ENCODE measurements at regions not wholly inside any gene's neighbourhood (a gene's known extent, or its start where the extent isn't known, plus 50 kb on each side); places are given as distances from the start of the nearest gene placed in this dataset.

GRCh38 chr2:165017966-165018596 lies 62.8 kb upstream of the SLC38A11 start:
- ATAC-seq (no peak), DNase-seq (no peak)
- TF ChIP-seq CTCF (IDR thresholded peaks at IDR 0.05), result no peak
- H3K4me1 ChIP-seq, result peaks cover 0 to 10% (median 0%) of the 10 kb centered on the region in 9 donors
- H3K27me3 ChIP-seq, result no peaks in the 10 kb centered on the region
- no peaks in the 10 kb centered on the region for H3K9me3 ChIP-seq
- no peak overlapping the region for H3K4me3 ChIP-seq
- intact Hi-C loops (cut with DNase I), result loop anchor here in 7 of 10 donors (2.0 to 10.0 kb wide), 6 partner anchors 179 to 287 kb away; partner anchors contain the start of gene SCN3A (in 4 of the 7)
- WGBS, 2 donors, result 46 to 53% methylated on average over 8 of the region's 8 CpGs
- no peak overlapping the region for H3K27ac ChIP-seq
- no peaks in the 10 kb centered on the region for H3K36me3 ChIP-seq

- peak in 8 of 9 donors; percentile 32 to 72 (median 56) for TF ChIP-seq CTCF (IDR thresholded peaks at IDR 0.05)
- H3K27ac ChIP-seq, result no peak overlapping the region
- DNase-seq (peak in 1 of 2 donors; percentile 8), ATAC-seq (peak in 4 of 8 donors; percentile 44 to 67 (median 62))
- no peaks in the 10 kb centered on the region for H3K36me3 ChIP-seq
- H3K27me3 ChIP-seq, result no peaks in the 10 kb centered on the region
- H3K4me1 ChIP-seq, result peaks cover 0 to 10% (median 0%) of the 10 kb centered on the region in 9 donors
- H3K9me3 ChIP-seq, result no peaks in the 10 kb centered on the region
- intact Hi-C loops (cut with DNase I), result loop anchor here in 7 of 10 donors (2.0 to 10.0 kb wide), 6 partner anchors 180 to 288 kb away; partner anchors contain the start of gene SCN3A (in 4 of the 7)
- no peak overlapping the region for H3K4me3 ChIP-seq
- WGBS, 2 donors, result 26% methylated on average over 15 of the region's 15 CpGs
Observed at GRCh38 chr2:165016772-165017411, 61.6 kb upstream of the SLC38A11 start.

- Histone ChIP-seq H3K4me3 (no peak overlapping the region), H3K36me3 (no peaks in the 10 kb centered on the region), H3K4me1 (peaks cover 0 to 10% (median 0%) of the 10 kb centered on the region in 9 donors), H3K27me3 (no peaks in the 10 kb centered on the region), H3K27ac (no peak overlapping the region), H3K9me3 (no peaks in the 10 kb centered on the region)
- intact Hi-C loops (cut with DNase I), result loop anchor here in 9 of 10 donors (1.0 to 10.0 kb wide), 7 partner anchors 182 to 290 kb away; partner anchors contain the start of gene SCN3A (in 7 of the 9)
- peak; percentile 49 to 60 for DNase-seq
- TF ChIP-seq CTCF (IDR thresholded peaks at IDR 0.05), result peak; percentile 73 to 92 (median 86)
- 26 to 28% methylated on average over 4 of the region's 4 CpGs for WGBS, 2 donors
- peak in 7 of 8 donors; percentile 55 to 75 (median 69) for ATAC-seq
Observed at GRCh38 chr2:165015052-165015642, 59.8 kb upstream of the SLC38A11 start.

- TF ChIP-seq CTCF (IDR thresholded peaks at IDR 0.05), result no peak
- peaks cover 0 to 10% (median 0%) of the 10 kb centered on the region in 9 donors for H3K4me1 ChIP-seq
- H3K36me3 ChIP-seq, result no peaks in the 10 kb centered on the region
- DNase-seq, result no peak
- WGBS, 2 donors, result 76 to 92% methylated on average over 1 of the region's 1 CpG
- no peak overlapping the region for H3K4me3 ChIP-seq
- intact Hi-C loops (cut with DNase I), result loop anchor here in 6 of 10 donors (1.0 to 10.0 kb wide), 5 partner anchors 190 to 291 kb away; partner anchors contain the start of gene SCN3A (in 3 of the 6)
- no peak for ATAC-seq
- no peaks in the 10 kb centered on the region for H3K9me3 ChIP-seq
- H3K27me3 ChIP-seq, result no peaks in the 10 kb centered on the region
- no peak overlapping the region for H3K27ac ChIP-seq
Observed at GRCh38 chr2:165013944-165014619, 58.8 kb upstream of the SLC38A11 start.
